Islet precursor cell (in vitro differentiated cells): ENCODE measurements at regions not wholly inside any gene's neighbourhood (a gene's known extent, or its start where the extent isn't known, plus 50 kb on each side); places are given as distances from the start of the nearest gene placed in this dataset.
"Not testable (repeated sequence)": the region's sequence is repeated elsewhere in the genome, so short reads cannot be mapped to it uniquely, and the experiment has no call there.

ENCODE experiments used
- DNase-seq: peaks from one replicate; pipeline ENCODE4 v3.0.0-alpha.2; 2018

- DNase-seq, result no peak
These were observed 133.6 kb upstream of the FRG1 start for GRCh38 chr4:189807031-189807430.

- no peak for DNase-seq
These were observed 131.4 kb upstream of the FRG1 start for GRCh38 chr4:189809241-189809735.

GRCh38 chr4:189809839-189810238 is 130.8 kb upstream of the FRG1 start:
- no peak for DNase-seq

- not testable (repeated sequence) for DNase-seq
These were observed 130.1 kb upstream of the FRG1 start for GRCh38 chr4:189810318-189811181.

GRCh38 chr4:189815404-189816192 is 125.1 kb upstream of the FRG1 start:
- DNase-seq, result no peak

GRCh38 chr4:189822326-189822725 is 118.3 kb upstream of the FRG1 start:
- no peak for DNase-seq

- DNase-seq, result no peak
These were observed 117.1 kb upstream of the FRG1 start for GRCh38 chr4:189823591-189823990.

GRCh38 chr4:189825466-189825865 is 115.2 kb upstream of the FRG1 start:
- DNase-seq, result no peak

GRCh38 chr4:189826657-189827056 is 114.0 kb upstream of the FRG1 start:
- DNase-seq, result no peak

GRCh38 chr4:189828081-189828697 is 112.5 kb upstream of the FRG1 start:
- peak; percentile 55 for DNase-seq

- DNase-seq, result no peak
These were observed 108.1 kb upstream of the FRG1 start for GRCh38 chr4:189832528-189832927.

- no peak for DNase-seq
These were observed 106.1 kb upstream of the FRG1 start for GRCh38 chr4:189834616-189835015.

- no peak for DNase-seq
These were observed 105.2 kb upstream of the FRG1 start for GRCh38 chr4:189835505-189835904.

- DNase-seq, result no peak
These were observed 103.2 kb upstream of the FRG1 start for GRCh38 chr4:189837471-189837870.

- DNase-seq, result no peak
These were observed 101.7 kb upstream of the FRG1 start for GRCh38 chr4:189838821-189839497.

GRCh38 chr4:189840356-189840755 is 100.3 kb upstream of the FRG1 start:
- DNase-seq, result no peak

GRCh38 chr4:189843413-189844009 is 97.2 kb upstream of the FRG1 start:
- DNase-seq, result no peak

GRCh38 chr4:189845145-189845846 is 95.4 kb upstream of the FRG1 start:
- DNase-seq, result no peak

GRCh38 chr4:189846094-189846493 is 94.6 kb upstream of the FRG1 start:
- DNase-seq, result not testable (repeated sequence)

- DNase-seq, result not testable (repeated sequence)
These were observed 94.1 kb upstream of the FRG1 start for GRCh38 chr4:189846608-189847007.

GRCh38 chr4:189848672-189849071 is 92.0 kb upstream of the FRG1 start:
- not testable (repeated sequence) for DNase-seq
